HG03196 (cell line): ENCODE measurements at regions not wholly inside any gene's neighbourhood (a gene's known extent, or its start where the extent isn't known, plus 50 kb on each side); places are given as distances from the start of the nearest gene placed in this dataset.
"Not testable (repeated sequence)": the region's sequence is repeated elsewhere in the genome, so short reads cannot be mapped to it uniquely, and the experiment has no call there.

Experiments used
- ATAC-seq: cut with Tn5 transposase; IDR thresholded peaks from one replicate; pipeline ENCODE4 v1.9.1; 2021; ENCODE audit not compliant: unreplicated experiment

DNA sequence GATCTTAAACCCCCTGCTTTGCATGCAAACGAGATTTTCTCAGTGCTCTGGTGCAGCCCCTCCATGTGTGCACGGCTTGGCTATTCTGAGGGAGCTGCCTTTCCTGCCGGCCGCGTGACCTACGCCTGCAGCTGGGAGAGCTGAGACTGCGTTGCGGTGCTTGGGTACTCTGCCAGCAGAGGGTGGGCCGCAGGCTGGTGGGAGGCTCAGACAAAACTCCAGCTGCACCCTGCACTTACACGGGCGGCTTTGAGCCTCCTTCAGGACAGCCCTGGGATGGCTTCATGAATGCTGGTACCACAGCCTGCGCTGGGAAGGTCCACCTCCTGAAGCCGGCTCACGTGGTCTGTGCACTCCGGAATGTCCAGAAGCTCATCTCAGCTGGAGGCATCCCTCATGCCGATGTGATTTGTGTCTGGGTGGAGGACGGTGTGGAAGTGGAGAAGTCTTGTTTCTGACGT, 223.7 kb downstream of the DLL1 start:
- ATAC-seq = no peak

DNA sequence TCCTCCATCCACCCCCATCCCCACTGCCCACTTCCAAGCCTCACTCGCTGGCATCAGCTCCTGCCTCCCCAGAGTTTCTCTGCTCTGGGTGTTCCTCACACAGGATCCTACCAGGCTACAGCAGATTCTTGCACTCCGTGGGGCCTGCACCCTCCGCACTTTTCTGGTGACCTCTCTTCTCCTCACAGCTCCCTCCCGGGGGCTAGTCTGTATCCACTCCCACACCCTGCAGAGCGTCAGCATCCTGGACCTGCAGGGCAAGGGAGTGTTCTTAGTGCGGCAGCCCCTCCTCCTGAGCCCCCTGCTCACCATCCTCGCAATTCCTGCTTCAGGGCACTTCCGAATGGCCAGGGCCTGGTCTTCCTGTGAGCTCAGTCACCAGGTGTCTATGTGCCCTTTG, 224.2 kb downstream of the DLL1 start:
- ATAC-seq = no peak

DNA sequence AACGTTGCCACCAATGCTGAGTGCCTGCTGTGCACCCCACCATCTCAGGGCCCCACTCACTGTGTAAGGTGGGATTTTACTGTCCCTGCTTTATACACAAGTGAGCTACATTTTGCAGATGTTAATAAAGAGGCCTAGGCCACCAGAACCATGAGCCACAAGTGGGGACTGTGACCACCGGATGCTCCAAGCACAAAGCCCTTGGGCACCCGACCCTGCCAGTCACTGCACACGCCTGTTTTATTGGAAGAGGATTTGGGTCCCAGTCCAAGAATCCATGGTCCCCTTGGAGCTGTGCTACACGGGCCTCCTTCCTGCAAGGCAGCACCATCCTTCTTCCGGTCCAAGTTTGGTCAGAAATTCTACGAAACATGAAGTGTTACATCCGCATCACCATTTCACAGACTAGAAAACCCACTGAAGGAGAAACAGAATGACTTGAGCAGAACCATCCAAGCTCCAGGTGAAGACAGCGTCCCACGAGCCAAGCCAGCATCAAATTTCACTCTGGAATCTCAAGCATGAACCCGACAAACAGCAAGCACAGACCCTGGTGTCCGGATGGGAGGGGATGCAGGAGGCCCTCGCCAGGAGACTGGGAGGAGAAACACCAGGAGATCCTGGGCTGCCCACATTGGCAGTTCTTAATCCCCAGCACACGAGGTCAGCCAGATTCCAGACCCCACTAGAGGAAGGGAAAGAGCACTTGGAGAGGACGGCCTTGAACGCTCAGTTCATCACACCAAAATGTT, 226.9 kb downstream of the DLL1 start:
- ATAC-seq = no peak

DNA sequence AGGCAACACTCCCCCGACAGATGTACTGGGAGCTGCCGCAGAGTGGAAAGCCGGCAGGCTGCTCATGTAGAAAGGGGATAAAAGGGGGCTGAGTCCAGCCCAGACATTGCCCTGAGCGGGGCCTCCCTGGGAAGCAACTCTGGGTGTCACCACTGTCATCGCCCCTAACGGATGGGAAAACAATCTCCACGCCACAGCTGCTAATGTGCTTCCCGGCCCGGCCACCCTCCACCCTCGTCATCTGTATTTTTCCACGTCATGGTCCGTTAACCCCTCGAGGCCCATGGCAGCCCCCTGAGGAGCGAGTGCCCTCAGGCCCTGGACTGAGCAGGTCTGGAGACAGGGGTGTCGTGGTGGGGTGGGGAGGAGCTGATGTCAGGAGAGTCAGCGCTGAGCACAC, 227.4 kb downstream of the DLL1 start:
- ATAC-seq = no peak

DNA sequence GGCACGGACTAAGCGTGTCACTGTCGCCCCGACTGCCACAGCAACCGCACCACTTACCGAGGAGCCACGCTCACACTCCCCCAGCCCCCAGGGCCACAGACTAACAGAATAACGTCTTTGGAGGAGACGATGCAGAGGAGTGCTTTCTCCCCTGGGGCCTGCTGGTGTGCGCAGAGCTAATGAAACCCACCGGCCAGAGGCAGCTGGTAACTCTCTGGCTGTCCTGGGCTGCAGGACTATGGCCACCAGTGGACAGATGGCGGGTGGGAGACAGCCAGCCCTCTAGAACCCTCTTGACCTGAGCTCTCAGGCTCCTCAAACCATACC, 228.0 kb downstream of the DLL1 start:
- ATAC-seq = no peak

DNA sequence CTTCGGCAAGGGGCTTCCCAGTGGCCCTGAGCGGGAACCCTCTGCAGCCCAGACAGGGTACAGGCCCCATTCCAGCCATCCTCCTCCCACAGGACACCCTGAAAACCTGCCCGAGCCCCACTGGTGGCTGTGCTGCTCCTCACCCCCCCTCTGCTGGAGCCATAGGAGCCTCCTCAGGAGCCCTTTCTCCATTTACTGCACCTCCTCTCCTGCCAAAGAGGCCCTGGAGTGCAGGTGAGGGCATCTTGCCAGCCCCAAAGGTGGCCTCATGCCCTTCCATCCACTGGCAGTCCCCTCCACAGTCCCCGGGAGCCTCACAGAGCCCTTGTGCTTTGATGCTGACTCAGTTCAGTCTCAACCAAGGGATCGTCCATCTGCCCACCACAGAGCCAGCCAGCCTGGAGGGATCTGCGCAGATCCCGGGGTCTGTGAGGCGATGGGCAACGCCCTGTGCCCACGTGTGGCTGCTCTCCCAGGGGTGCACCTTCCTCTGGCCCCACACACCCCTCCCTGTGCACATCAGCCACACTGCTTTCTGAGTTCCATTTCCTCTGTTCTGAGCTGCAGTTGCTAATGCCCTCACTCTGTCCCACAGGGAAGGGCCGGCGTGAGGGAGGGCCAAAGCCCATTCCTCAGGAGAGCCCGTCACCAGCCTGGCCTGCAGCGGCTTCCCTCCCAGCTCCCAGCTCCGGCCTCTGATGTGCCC, 228.5 kb downstream of the DLL1 start:
- ATAC-seq = no peak

DNA sequence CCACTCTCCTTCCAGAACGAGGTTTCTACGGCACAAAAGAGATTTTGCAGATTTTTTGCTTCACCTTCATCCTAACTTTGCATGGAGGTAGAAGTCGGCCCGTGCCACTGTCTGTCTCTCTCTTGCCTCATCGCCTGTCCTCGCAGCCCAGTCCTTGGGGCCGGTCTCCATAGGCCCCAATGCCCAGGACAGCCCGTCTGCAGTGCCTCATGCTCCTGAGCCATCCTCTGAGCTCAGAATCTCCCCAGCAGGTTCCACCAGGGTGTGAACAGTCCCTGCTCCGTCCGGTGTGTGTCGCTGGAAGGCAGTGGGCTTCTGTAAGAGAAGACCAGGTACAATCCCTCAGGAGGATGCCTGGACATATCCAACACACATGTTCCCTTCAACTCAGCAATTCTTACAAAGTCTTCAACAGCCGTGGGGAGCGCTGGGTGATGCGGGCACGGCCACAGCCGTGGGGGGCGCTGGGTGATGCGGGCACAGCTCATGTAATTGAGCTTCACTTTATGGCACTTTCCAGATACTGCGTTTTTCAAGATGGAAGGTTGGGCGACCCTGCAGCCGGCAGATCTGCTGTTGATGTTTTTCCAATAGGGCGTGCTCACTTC, 231.9 kb downstream of the DLL1 start:
- no peak for ATAC-seq

DNA sequence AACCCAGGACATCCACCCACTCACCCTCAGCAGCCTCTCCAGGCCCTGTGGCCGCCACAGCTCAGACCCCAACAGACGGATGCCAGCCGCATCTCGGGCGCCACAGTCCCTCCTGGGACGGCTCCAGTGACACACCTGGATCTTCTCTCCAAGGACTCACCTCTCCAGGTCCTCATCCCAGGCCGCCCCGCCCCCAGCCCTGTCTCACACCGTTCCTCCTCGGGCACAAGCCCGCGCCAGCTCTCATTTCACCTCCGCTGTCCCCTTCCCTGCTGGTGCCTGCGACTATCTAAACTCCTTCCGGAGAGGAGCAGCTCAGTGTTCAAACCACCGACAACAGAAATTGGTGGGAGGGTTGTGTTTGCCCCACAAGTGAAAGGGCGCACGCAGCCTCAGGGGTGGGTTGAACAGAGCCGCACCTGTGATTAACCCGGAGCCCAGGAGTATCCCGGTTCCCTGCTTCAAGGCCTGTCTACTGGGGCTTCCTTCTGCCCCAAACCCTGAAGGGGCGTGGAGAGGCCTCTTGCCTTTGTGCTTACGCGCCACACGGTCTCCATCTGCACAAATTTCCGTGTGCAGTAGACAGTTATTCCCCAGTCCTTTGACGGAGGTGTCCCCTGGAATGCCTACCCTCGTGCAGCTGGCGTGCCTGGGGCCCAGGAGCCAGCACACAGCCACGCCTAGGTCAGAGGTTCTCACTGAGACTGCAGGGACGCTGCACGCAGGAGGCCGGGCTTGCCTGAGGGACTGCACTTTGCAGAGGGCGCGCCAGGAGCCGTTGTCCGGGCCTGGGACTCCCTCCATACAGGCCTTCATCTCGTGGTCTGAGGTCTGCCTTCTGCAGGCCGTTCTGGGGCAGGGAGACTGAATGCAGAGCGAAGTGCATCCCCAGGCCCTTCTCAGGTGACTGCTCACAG, 232.7 kb downstream of the DLL1 start:
- no peak for ATAC-seq

DNA sequence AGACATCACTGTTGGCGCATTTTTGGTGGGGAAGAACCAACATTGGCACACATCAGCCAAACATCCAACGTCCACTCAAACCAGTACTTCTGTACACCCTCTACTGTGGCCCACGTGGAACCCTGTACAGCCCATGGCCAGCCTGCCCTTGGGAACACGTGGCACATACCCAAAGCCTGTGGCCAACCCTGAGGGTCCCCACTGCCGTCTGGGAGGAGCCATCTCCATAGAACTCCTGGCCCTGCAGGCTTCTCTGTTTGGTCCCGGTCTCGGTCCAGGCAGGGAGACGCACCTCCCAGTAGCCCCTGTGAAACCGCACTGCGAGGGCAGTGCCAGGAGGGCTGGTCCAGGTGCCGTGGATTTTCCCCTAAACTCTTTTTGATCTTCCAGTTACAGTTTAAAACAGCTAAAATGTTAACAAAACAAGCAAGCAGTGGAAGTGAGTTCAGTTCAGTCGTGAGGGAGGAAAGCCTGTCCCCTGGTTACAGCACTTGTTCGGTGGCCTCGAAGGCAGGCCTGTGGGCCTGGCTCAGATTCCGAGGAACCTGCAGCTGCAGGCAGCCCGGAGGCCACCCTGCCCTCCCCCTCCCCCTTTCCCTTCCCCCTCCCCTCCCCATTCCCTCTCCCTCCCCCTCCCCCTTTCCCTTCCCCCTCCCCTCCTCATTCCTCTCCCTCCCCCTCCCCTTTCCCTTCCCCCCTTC, 233.7 kb downstream of the DLL1 start:
- no peak for ATAC-seq

DNA sequence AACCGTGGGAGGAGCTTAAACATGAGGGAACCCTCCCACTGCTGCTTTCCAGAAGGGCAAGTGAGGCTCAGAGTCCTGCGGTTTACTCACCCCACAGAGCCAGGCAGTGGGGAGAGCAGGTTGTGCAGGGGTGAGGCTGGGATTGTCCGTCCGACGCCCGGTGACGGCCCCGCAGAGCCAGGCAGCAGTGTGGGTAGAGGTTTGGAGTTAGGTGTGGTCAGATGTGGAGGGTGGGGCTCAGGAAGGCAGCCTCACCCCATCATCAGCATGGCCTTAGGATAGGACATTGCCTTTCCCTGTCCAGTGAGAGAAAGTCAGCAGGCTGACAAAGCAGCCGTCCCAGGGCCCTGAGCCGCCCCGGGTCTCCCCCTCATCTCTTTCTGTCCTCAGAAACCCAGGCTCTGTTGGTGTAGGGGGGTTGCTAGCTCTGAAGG, 234.6 kb downstream of the DLL1 start:
- ATAC-seq = no peak

DNA sequence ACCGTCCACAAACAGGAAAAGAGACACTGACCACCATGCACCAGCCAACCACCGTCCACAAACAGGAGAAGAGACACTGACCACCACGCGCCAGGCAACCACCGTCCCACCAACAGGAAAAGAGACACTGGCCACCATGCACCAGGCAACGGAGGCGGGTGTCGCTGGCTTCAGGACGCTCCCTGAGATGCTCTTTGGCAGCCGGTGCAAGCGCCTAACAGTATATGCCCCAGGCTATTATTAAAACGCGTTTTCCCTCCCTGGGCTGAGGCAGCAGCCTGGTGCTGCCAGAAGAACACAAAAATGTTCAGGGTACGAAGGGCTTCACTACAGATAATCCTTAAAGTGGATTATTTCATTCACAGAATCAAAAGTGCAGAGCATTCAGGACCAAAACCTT, 235.1 kb downstream of the DLL1 start:
- not testable (repeated sequence) for ATAC-seq

DNA sequence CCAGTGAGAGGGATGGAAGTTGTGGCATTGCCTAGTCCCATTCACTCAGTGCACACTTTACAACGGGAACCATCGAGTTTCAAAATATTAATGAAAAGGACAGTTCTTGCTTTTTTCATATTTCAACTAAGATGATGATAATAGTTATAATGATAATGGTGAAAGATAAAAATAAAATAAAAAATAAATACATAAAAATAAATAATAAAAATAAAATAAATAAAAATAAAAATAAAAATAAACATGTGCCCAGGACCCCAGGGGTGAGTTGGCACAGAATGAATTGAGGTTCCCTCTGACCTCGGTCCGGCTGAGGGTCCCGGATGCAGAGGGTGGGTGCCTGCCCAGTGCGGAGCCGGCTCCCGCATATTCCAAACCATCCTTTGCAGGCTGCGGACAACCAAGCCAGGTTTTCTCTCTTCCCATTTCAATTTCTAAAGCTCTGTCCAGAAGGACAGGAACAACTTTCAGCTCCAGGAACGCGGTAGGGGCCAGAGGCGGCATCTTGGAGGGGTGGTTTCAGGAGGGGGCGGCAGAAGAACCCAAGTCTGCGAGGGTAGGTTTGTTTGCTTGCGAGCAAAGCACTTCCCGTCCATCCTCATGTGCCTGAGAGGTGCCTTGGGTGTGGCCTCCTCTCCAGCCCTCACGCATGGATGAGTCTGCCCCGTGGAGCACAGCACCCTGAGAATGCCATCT, 236.8 kb downstream of the DLL1 start:
- ATAC-seq = no peak

DNA sequence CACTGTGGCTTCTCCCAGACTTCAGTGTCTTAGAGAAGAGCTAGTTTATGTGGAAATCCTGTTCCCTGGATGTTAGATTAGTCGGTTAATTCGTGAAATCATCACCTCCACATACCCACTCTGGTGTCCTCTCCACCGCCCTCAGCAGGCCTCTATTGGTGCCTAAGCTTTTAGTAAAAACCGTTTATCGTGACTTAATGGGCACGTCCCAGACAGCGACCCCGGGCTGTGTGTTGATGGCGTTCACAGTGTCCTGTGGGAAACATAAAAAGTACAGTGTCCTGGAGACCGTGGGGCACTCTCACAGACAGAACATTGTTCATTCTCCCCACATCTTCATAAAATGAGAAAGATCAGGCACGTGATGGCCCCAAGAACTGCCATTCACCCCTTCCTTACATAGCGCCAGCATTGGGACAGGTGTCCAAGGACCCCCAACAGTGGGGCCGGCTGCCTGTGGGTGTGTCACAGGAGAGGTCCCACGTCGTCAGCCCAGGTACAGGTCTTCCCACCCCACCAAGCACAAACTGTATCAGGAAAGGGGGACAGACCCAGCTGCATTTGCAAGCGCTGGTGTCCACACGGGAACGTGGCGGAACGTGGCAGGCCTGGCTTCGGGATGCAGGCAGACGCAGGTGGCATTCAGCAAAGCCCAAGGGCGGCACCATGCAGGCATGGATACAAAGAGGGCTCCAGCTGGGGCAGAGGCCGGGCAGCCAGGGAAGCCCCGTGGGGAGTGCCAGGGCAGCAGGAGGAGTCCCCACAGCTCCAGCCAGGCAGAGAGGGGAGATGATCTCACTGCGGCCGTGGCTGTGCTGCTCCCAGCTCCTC, 237.7 kb downstream of the DLL1 start:
- ATAC-seq = no peak

DNA sequence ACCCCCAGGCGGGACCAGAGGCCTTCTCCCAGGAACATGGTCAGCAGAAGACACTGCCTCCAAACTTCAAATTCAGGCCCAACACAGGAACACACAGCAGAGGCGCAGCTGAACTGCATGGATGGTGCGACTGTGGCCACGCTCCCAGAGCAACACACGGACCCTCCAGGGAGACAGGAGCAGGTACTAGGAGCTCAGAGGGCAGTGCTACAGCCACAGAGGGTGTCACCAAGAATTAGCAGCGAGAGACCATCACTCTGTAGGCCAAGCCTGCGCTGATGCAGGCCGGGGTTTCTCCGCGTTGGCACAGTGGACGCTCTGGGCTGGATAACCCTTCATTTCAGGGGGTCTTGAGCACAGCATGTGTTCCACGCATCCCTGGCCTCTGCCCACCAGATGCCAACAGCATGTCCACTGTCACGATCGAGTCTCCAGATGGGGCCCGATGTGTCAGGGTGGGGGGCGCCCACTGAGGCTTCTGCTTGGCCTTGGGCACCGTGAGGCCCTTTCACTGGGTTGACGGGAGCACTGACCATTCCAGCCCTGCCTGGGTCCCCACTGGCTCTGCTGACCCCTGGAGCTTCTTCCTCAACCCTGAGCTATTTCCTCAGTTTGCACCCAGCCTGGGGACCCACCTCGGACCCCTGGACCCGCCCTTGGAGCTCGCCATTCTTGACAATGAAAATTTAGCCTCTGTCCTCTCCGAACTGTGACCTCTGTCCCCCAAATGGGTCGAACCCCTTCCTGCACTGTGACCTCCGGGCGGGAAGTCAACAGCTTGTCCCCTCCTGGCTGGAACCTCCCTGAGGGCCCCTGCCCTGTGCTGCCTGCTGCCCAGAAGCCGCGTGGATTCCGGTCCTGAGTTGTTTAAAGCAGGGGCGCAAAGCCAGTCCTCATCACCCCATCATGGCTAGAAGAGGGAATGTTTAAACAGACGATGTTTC, 239.4 kb downstream of the DLL1 start:
- ATAC-seq = no peak

DNA sequence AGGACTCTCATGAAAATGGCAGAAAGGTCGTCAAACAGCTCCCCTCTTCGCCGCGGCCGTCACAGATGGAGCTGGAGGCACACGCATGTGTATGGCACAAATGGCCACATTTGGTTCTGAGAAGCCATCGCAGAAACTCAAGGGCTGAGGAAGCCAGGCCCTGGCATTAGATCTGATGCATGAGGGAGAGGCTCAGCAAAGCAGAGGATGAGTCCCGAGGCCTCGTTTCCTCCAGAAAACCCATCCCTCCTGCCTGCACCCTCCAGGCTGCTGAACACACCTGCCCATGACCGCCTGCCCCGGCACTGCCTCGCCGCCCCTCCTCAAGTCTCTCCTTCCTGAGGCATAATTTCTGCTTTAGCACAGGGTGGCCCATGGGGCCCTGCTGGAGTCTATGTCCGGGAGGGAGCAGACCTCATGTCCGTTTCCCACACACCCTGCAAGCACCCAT, 240.3 kb downstream of the DLL1 start:
- no peak for ATAC-seq

DNA sequence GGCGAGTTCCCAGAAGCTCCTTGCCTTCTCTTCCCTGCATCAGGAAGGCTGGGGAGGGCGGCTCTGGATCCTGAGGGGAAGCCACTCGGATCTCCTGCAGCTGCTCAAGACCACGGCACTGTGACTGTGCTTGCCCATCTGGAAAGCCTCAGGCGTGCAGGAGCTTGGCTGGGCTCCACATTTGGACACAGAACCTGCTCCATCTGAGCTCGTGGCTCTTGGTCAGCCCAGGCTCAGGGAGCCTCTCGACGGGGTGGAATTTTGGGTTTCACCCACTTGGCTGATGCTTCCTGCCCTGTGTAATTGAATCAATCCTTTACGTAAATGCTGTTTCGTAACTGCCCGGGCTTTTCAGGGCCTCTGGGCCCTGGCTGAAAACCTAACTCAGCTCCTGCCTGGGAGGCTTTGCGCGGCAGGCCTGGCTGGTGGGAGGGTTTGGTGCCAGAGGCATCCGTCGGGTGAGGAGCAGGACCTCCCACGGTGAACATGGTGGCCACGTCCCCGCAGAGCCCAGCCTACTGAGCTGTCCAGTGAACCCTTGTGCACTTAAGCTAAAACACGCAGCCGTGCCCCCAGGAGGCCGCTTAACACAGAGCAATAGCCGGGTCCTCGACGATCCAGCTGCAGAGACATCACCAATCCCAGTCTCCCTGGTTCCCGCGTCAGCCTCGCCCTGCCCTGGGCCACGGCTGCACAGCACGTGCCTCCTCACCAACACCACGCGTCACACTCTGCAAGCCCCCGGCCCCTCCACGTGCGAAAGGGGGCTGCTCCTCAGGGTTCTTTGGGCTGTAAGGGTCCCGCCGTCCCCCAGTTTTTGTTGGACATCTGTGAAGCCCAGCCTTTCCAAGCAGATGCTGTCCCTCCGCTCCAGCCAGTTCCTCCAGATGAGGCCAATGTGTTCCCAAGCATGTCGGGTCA, 241.0 kb downstream of the DLL1 start:
- ATAC-seq = no peak
